ENCODE measurements at regions not wholly inside any gene's neighbourhood (a gene's known extent, or its start where the extent isn't known, plus 50 kb on each side); places are given as distances from the start of the nearest gene placed in this dataset.

DNA sequence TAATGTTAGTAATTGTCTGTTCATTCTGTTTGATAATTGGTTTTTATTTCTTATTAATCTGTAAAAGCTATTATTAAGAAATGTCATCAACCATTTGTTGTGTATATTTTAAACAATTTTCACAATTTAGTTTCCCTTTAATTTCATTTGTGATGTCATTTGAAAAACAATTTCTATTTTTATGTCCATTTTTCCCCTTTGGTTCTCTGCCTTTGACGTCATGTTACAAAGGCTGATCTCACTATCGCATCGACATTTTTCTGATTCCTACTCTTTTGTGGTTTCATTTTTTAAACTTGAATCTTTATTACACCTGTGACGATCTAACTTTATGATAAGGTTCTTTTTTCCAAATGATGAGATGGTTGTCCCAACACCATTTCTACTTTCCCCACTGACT lies 191.0 kb upstream of the ZNF507 start:
- no peaks in the 10 kb centered on the region for H3K4me1 Mint-ChIP-seq (ENCODE audit: low read depth)
- DNase-seq: no peak

GRCh38 chr19:32164384-32164992 lies 180.9 kb upstream of the ZNF507 start:
- Mint-ChIP-seq H3K4me3 (no peak overlapping the region), H3K4me1 (ENCODE audit: low read depth) (no peaks in the 10 kb centered on the region), H3K9me3 (peaks cover 7% of the 10 kb centered on the region), H3K27ac (no peak overlapping the region), H3K36me3 (ENCODE audit: low read depth) (no peaks in the 10 kb centered on the region), H3K27me3 (peaks cover 20% of the 10 kb centered on the region)
- no peak for DNase-seq

More for the DNA sequence above, 191.0 kb upstream of the ZNF507 start:
- Mint-ChIP-seq H3K36me3 (ENCODE audit: low read depth) (no peaks in the 10 kb centered on the region), H3K27ac (no peak overlapping the region), H3K27me3 (no peaks in the 10 kb centered on the region), H3K4me3 (no peak overlapping the region), H3K9me3 (peaks cover 3% of the 10 kb centered on the region)

- Mint-ChIP-seq H3K27me3 (peaks cover 16% of the 10 kb centered on the region), H3K9me3 (peaks cover 3% of the 10 kb centered on the region), H3K36me3 (ENCODE audit: low read depth) (no peaks in the 10 kb centered on the region), H3K4me1 (ENCODE audit: low read depth) (no peaks in the 10 kb centered on the region), H3K27ac (no peak overlapping the region), H3K4me3 (no peak overlapping the region)
- no peak for DNase-seq
These were observed 180.3 kb upstream of the ZNF507 start for GRCh38 chr19:32165141-32165540.

- H3K4me1 Mint-ChIP-seq (ENCODE audit: low read depth): no peaks in the 10 kb centered on the region
- peaks cover 3% of the 10 kb centered on the region for H3K9me3 Mint-ChIP-seq
- H3K36me3 Mint-ChIP-seq (ENCODE audit: low read depth): no peaks in the 10 kb centered on the region
- H3K27me3 Mint-ChIP-seq: peaks cover 16% of the 10 kb centered on the region
- no peak overlapping the region for H3K4me3 Mint-ChIP-seq
- no peak for DNase-seq
- H3K27ac Mint-ChIP-seq: no peak overlapping the region
These were observed 179.7 kb upstream of the ZNF507 start for GRCh38 chr19:32165750-32166149.

- Mint-ChIP-seq H3K27me3 (peaks cover 13% of the 10 kb centered on the region), H3K4me1 (ENCODE audit: low read depth) (no peaks in the 10 kb centered on the region), H3K36me3 (ENCODE audit: low read depth) (no peaks in the 10 kb centered on the region), H3K4me3 (no peak overlapping the region), H3K27ac (no peak overlapping the region), H3K9me3 (no peaks in the 10 kb centered on the region)
- no peak for DNase-seq
These were observed 179.2 kb upstream of the ZNF507 start for GRCh38 chr19:32166238-32166637.

DNA sequence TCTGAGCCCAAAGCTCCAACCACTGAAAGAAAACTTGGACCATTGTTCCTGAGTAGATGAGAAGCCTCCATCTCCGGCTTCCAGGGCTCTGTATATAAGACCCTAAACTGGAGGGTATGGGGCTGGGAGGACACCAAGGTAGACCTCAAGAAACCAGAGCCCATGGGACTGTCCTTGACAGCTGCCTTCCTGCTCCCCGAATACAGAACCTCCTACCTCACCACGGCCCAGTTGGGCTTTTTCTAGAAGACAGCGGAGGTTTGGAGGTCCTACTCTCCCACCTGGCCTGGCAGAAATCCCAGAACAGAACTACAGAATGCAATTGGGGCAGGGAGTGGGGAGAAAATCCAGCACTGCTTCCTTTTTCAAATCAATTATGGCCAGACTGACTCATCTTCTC lies 177.3 kb upstream of the ZNF507 start:
- Mint-ChIP-seq H3K4me1 (ENCODE audit: low read depth) (no peaks in the 10 kb centered on the region), H3K9me3 (no peaks in the 10 kb centered on the region), H3K4me3 (no peak overlapping the region), H3K27ac (no peak overlapping the region), H3K27me3 (peaks cover 13% of the 10 kb centered on the region), H3K36me3 (ENCODE audit: low read depth) (no peaks in the 10 kb centered on the region)
- DNase-seq: no peak

DNA sequence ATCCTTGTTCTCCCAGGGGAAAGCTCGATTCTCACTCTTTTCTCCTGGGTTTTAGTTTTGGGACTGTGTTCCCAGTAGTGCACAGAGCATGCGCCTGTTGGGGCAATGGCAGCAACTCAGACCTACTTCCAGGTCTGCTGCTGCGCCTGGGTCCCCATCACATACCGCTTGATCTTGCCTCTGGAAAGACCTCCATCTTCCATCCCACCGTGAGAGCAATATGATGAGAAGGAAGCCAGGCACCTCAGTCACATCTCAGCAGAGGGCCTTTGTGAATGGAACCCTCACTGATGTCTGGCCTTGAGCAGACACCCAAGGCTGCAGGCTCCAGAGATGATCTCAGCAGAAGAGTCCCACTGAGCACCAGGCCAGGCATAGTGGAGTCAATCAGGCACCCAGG lies 176.8 kb upstream of the ZNF507 start:
- Mint-ChIP-seq H3K4me3 (no peak overlapping the region), H3K36me3 (ENCODE audit: low read depth) (no peaks in the 10 kb centered on the region), H3K9me3 (no peaks in the 10 kb centered on the region), H3K27ac (no peak overlapping the region), H3K4me1 (ENCODE audit: low read depth) (no peaks in the 10 kb centered on the region), H3K27me3 (peaks cover 13% of the 10 kb centered on the region)
- DNase-seq: no peak

GRCh38 chr19:32171719-32172151 lies 173.7 kb upstream of the ZNF507 start:
- no peaks in the 10 kb centered on the region for H3K9me3 Mint-ChIP-seq
- no peak overlapping the region for H3K4me3 Mint-ChIP-seq
- H3K4me1 Mint-ChIP-seq (ENCODE audit: low read depth): no peaks in the 10 kb centered on the region
- no peaks in the 10 kb centered on the region for H3K36me3 Mint-ChIP-seq (ENCODE audit: low read depth)
- no peak overlapping the region for H3K27ac Mint-ChIP-seq
- no peak for DNase-seq
- H3K27me3 Mint-ChIP-seq: peaks cover 6% of the 10 kb centered on the region

DNA sequence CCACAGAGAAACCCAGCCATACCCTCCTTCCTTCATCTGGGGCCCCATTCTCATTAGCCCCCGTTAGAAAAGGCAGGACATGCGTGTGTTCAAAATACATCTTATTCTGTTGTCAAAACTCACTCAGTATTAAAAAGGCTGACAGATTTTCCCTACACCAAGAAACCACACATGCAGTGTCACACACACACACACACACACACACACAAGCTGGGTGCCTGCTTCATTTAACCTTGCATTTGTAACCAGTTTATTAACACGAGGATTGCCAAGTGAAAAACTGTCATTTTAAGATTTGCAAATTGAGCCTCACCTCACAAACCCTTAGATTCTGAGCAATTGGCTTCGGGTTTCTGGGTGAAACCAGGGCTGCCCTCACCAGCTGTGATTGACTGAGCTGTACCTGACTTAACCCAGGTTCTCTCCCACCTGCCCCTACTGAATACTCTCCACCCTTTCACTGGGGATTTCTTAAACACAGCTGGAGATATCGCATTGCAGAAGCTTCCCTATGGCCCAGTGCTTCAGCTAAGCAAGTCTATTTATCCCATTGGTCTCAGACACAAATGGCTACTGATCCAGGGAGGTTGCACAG lies 172.7 kb upstream of the ZNF507 start:
- Mint-ChIP-seq H3K27ac (no peak overlapping the region), H3K9me3 (no peaks in the 10 kb centered on the region), H3K4me3 (no peak overlapping the region), H3K27me3 (peaks cover 5% of the 10 kb centered on the region), H3K36me3 (ENCODE audit: low read depth) (no peaks in the 10 kb centered on the region), H3K4me1 (ENCODE audit: low read depth) (no peaks in the 10 kb centered on the region)
- DNase-seq: no peak

DNA sequence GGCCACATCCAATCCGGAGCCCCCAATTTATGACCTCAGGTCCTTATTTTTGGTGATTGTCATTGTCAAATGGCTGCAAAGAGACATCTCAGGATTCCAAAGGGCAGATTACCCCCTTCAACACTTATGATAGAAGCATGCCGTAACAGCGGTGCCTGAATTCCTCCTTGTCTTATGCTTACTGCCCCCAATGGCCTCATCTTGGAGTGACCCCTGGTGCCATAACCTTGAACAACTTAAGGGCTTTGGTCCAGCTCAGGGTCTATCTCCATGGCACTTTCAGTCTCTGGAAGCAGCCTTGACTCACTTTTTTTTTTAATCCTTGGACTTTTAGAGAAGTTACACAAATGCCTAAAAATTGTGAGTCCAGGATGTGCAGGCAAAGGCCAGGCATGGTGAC lies 171.6 kb upstream of the ZNF507 start:
- H3K4me3 Mint-ChIP-seq: no peak overlapping the region

DNA sequence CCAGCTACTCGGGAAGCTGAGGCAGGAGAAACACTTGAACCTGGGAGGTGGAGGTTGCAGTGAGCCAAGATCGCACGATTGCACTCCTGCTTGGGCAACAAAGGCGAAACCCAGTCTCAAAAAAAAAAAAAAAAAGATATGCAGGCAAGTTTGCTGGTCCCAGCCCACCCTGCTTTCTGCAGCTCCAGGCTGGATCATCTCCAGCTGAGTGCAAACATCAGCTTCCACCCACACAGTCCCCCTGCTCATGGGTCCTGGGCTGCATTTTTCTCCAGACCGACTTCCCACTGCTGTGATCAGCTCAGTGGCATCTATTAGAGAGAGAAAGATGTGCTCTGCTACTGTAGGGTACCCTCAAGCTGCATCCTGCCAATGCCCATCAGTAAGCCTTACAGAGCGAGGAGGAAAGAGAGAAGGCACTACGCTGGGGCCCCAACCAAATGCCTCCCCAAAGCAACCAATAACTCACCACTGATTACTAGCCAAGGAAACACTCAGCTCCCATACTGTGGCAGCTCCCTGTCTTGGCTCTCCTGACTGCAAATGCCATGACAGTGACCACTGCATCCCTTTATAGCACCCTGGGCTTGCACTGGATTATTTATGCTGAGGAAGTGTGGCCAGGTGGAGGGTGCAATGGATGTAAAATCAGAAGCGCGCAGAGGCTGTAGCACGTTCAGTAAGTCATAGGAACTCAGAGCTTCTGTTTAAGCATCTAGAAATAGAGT lies 170.9 kb upstream of the ZNF507 start:
- Mint-ChIP-seq H3K36me3 (ENCODE audit: low read depth) (no peaks in the 10 kb centered on the region), H3K4me3 (no peak overlapping the region), H3K9me3 (no peaks in the 10 kb centered on the region), H3K27me3 (no peaks in the 10 kb centered on the region), H3K4me1 (ENCODE audit: low read depth) (no peaks in the 10 kb centered on the region), H3K27ac (no peak overlapping the region)
- no peak for DNase-seq

More for the DNA sequence above, 171.6 kb upstream of the ZNF507 start:
- Mint-ChIP-seq H3K36me3 (ENCODE audit: low read depth) (no peaks in the 10 kb centered on the region), H3K4me1 (ENCODE audit: low read depth) (no peaks in the 10 kb centered on the region), H3K9me3 (no peaks in the 10 kb centered on the region), H3K27ac (no peak overlapping the region), H3K27me3 (no peaks in the 10 kb centered on the region)
- DNase-seq: no peak

- Mint-ChIP-seq H3K27ac (no peak overlapping the region), H3K4me1 (ENCODE audit: low read depth) (no peaks in the 10 kb centered on the region), H3K36me3 (ENCODE audit: low read depth) (no peaks in the 10 kb centered on the region), H3K9me3 (no peaks in the 10 kb centered on the region), H3K27me3 (no peaks in the 10 kb centered on the region), H3K4me3 (no peak overlapping the region)
- DNase-seq: no peak
These were observed 168.8 kb upstream of the ZNF507 start for GRCh38 chr19:32176591-32176990.

DNA sequence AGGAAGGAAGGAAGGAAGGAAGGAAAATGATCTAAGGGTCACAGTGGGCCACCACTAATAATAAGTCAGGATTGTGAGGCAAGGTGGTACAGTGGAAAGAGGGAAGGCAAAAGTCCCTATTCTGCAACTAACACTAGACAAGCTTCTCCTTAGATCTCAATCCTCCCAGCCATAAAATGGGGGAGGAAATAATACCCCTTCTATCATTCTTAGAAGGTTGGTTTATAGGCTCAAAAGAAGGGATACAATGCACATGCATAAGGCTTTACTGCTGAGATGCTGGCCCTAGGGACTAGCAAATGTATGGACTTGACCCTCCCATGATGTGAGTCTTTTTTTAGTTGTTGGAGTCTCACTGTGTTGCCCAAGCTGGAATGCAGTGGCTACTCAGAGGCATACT lies 167.7 kb upstream of the ZNF507 start:
- no peaks in the 10 kb centered on the region for H3K4me1 Mint-ChIP-seq (ENCODE audit: low read depth)
- no peaks in the 10 kb centered on the region for H3K36me3 Mint-ChIP-seq (ENCODE audit: low read depth)
- no peaks in the 10 kb centered on the region for H3K9me3 Mint-ChIP-seq
- H3K4me3 Mint-ChIP-seq: no peak overlapping the region
- H3K27me3 Mint-ChIP-seq: no peaks in the 10 kb centered on the region
- no peak overlapping the region for H3K27ac Mint-ChIP-seq
- DNase-seq: no peak

DNA sequence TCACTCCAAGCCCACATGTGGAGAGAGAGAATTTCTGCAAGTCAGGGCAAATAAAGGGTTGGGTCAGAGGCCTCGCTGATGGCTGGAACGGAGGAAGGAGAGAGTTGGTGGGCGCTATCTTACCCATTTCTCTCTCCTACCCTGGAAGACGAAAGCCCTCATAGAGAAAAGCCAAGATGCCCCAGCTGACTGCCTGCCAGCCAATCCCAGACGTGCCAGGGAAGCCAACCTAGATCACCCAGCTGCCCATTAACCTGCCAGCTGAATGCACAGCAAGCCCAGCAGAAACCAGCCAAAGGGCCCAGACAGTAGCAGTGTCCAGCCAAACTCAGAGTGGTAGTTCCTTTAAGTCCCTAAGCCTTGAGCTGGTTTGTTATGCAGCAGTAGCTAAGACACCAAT lies 167.0 kb upstream of the ZNF507 start:
- H3K27ac Mint-ChIP-seq: no peak overlapping the region
- H3K27me3 Mint-ChIP-seq: peaks cover 4% of the 10 kb centered on the region
- no peak for DNase-seq
- H3K36me3 Mint-ChIP-seq (ENCODE audit: low read depth): no peaks in the 10 kb centered on the region
- no peaks in the 10 kb centered on the region for H3K4me1 Mint-ChIP-seq (ENCODE audit: low read depth)
- H3K4me3 Mint-ChIP-seq: no peak overlapping the region
- H3K9me3 Mint-ChIP-seq: no peaks in the 10 kb centered on the region

GRCh38 chr19:32178956-32179355 lies 166.5 kb upstream of the ZNF507 start:
- Mint-ChIP-seq H3K4me1 (ENCODE audit: low read depth) (no peaks in the 10 kb centered on the region), H3K27ac (no peak overlapping the region), H3K9me3 (no peaks in the 10 kb centered on the region), H3K27me3 (peaks cover 5% of the 10 kb centered on the region), H3K36me3 (ENCODE audit: low read depth) (no peaks in the 10 kb centered on the region), H3K4me3 (no peak overlapping the region)
- DNase-seq: no peak

Data from activated T-cell treated with anti-CD3 and anti-CD28 coated beads, Interleukin-2, amount 50 U/mL, for 24 hours (primary cell).